Parathyroid adenoma (tissue), 2 donors: ENCODE measurements at regions not wholly inside any gene's neighbourhood (a gene's known extent, or its start where the extent isn't known, plus 50 kb on each side); places are given as distances from the start of the nearest gene placed in this dataset.

Source experiments
- H2AFZ ChIP-seq: fragments of 300-600 bp; sonication (generic); one replicate; pipeline ENCODE4 v1.7.0; 2017; ENCODE audit warnings: antibody characterized with exemption, mild to moderate bottlenecking
- H3K27ac ChIP-seq: fragments of 300-600 bp; sonication (generic); one replicate; pipeline ENCODE4 v1.7.0; 2017
- H3K27me3 ChIP-seq: fragments of 300-600 bp; sonication (generic); one replicate; pipeline ENCODE4 v1.7.0; 2017; ENCODE audit warnings: low read length; ENCODE audit not compliant: control insufficient read depth, insufficient read depth
- H3K36me3 ChIP-seq: fragments of 300-600 bp; sonication (generic); one replicate; pipeline ENCODE4 v1.7.0; 2017; ENCODE audit warnings: low read length; ENCODE audit not compliant: control insufficient read depth, insufficient read depth
- H3K4me1 ChIP-seq: fragments of 300-600 bp; sonication (generic); one replicate; pipeline ENCODE4 v1.7.0; 2017; ENCODE audit warnings: control low read depth
- H3K4me2 ChIP-seq: fragments of 300-600 bp; sonication (generic); one replicate; pipeline ENCODE4 v1.7.0; 2017; ENCODE audit warnings: low read length
- H3K4me3 ChIP-seq: fragments of 300-600 bp; sonication (generic); one replicate; pipeline ENCODE4 v1.7.0; 2017; ENCODE audit warnings: low read depth, low read length
- H3K79me2 ChIP-seq: fragments of 300-600 bp; sonication (generic); one replicate; pipeline ENCODE4 v1.7.0; 2017; ENCODE audit warnings: control low read depth
- H3K9ac ChIP-seq: fragments of 300-600 bp; sonication (generic); one replicate; pipeline ENCODE4 v1.7.0; 2017; ENCODE audit warnings: mild to moderate bottlenecking
- H3K9me3 ChIP-seq: fragments of 300-600 bp; sonication (generic); one replicate; pipeline ENCODE4 v1.7.0; 2017; ENCODE audit warnings: low read length; ENCODE audit not compliant: control insufficient read depth
- TF ChIP-seq, protein P1 (sequence below): fragments of 300-600 bp; sonication (generic); IDR thresholded peaks from one replicate; pipeline ENCODE4 v1.7.0; 2017; ENCODE audit warnings: antibody characterized with exemption, mild to moderate bottlenecking
- donor health status: primary hyperparathyroidism.

DNA sequence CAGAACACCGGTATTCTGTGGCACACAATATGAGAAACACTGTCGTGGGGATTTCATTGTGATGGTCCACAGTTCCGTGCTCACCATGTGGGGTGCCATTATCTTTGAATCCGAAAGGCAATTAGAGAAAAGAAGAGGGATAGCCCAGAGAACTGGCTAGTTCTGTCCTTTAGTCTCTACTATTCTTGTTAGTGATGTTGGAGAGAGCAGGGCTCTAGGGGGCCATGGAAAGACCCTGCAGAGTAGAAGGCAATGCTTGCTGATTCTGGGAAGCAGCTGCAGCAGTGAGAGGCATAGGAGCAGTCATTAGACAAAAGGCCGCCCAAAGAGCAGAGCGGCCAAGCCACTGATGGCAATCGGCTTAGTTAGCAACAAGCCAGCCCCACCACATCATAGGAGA is 146.3 kb downstream of the TSEN15 start:
- no peak overlapping the region for H3K9ac ChIP-seq
- TF ChIP-seq, protein P1, sequence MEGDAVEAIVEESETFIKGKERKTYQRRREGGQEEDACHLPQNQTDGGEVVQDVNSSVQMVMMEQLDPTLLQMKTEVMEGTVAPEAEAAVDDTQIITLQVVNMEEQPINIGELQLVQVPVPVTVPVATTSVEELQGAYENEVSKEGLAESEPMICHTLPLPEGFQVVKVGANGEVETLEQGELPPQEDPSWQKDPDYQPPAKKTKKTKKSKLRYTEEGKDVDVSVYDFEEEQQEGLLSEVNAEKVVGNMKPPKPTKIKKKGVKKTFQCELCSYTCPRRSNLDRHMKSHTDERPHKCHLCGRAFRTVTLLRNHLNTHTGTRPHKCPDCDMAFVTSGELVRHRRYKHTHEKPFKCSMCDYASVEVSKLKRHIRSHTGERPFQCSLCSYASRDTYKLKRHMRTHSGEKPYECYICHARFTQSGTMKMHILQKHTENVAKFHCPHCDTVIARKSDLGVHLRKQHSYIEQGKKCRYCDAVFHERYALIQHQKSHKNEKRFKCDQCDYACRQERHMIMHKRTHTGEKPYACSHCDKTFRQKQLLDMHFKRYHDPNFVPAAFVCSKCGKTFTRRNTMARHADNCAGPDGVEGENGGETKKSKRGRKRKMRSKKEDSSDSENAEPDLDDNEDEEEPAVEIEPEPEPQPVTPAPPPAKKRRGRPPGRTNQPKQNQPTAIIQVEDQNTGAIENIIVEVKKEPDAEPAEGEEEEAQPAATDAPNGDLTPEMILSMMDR, result no peak

DNA sequence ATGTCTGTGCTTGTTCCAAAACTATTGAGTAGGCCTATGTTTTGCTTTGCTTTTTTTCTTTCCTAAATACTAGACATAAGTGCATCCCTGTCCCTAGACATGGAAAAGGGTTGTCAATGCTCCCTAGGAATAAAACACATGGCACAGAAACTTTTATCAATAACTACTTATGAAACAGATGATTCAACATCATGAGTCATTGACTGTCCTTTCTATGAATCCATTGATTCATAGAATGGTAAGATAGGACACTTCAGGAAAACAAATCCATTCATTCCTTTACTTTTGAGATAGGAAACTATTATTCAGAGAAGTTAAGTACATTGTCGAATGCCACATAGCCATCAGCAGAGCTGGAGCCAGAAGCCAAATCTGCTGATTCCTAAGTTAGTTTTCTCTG is 147.5 kb downstream of the TSEN15 start:
- TF ChIP-seq, protein P1, result no peak
- Histone ChIP-seq H3K4me3 (no peak overlapping the region), H3K27ac (no peak overlapping the region), H3K79me2 (no peaks in the 10 kb centered on the region), H3K9ac (no peak overlapping the region), H3K27me3 (no peaks in the 10 kb centered on the region), H3K4me1 (no peaks in the 10 kb centered on the region), H3K4me2 (no peak overlapping the region), H3K36me3 (no peaks in the 10 kb centered on the region), H2AFZ (no peak overlapping the region), H3K9me3 (no peaks in the 10 kb centered on the region)

More for the DNA sequence above, 146.3 kb downstream of the TSEN15 start:
- no peaks in the 10 kb centered on the region for H3K4me1 ChIP-seq
- H3K27ac ChIP-seq, result no peak overlapping the region
- H3K4me2 ChIP-seq, result no peak overlapping the region
- no peak overlapping the region for H2AFZ ChIP-seq
- no peak overlapping the region for H3K4me3 ChIP-seq
- no peaks in the 10 kb centered on the region for H3K27me3 ChIP-seq
- no peaks in the 10 kb centered on the region for H3K79me2 ChIP-seq
- no peaks in the 10 kb centered on the region for H3K9me3 ChIP-seq
- H3K36me3 ChIP-seq, result no peaks in the 10 kb centered on the region

DNA sequence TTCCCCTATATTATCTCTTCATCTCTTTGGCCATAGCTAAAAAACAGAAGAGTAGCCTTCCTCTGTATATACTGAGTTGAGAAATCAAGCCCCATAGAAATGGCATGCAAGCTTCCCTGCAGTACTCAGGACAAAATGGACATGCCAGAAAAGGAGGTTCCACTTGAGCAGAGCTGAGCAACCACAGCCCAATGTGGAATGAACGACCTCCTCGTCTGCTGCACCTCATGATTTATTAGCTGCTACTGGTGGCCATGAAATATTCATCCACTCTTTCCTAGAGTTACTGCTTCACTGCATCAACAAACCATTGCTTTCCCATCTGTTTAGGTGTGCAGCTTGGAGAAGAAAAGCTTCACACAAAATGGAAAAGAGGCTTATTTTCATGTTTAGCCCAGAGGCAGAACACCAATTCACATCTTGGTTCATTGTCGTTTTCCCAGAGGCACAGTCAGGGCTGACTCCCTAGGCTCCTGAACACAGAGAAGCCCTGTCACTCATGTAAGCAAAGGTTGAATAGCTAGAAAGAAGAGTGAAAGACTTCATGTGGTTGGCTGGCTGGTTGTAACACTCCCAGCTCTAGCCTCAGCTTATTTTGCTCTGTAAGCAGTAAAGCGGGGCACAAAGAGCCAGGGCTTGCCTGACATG is 148.0 kb downstream of the TSEN15 start:
- Histone ChIP-seq H3K79me2 (no peaks in the 10 kb centered on the region), H3K9me3 (no peaks in the 10 kb centered on the region), H3K4me3 (no peak overlapping the region), H2AFZ (no peak overlapping the region), H3K4me2 (no peak overlapping the region), H3K27me3 (no peaks in the 10 kb centered on the region), H3K27ac (no peak overlapping the region), H3K4me1 (no peaks in the 10 kb centered on the region), H3K9ac (no peak overlapping the region), H3K36me3 (no peaks in the 10 kb centered on the region)
- TF ChIP-seq, protein P1, result no peak

DNA sequence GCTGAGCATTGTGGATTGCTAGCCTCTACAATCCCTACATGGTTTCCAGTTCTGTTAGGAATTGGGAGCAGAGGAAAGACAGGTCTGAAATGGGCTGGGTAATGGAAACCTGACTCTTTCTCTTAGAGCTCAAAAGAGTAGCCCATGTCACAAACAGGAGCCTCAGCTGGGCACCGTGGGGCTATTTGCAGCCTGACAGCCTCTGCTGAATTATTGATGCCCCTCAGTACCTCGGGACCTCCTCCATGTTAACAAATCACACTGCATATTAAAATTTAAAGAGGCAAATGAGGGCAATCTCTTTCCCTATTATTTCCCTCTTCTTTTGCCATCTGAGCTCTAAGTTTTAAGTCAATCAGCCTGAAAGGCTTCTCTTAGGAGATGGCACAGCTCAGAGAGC is 157.1 kb downstream of the TSEN15 start:
- Histone ChIP-seq H3K4me2 (no peak overlapping the region), H3K27me3 (no peaks in the 10 kb centered on the region), H3K9ac (no peak overlapping the region), H3K79me2 (no peaks in the 10 kb centered on the region), H3K4me1 (no peaks in the 10 kb centered on the region), H3K27ac (no peak overlapping the region), H3K9me3 (no peaks in the 10 kb centered on the region), H3K36me3 (no peaks in the 10 kb centered on the region), H3K4me3 (no peak overlapping the region), H2AFZ (no peak overlapping the region)
- TF ChIP-seq, protein P1, result no peak

DNA sequence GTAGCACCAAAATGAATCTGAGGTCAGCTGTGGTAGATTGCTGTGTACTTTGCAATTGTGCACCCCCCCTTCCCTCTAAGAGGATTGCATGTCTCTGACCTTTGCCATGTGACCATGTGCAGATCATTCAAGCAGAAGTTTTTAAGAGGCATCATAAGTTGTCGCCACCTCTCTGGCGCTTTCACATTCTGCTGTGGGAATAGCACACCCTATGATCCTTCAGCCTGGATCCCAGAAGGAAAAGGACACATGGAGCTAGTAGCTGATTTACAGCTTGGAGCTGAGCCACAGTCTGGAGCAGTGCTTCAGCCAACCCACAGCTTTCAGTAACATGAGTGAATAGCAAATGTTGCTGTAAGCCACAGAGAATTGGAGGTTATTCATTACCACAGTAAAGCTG is 158.5 kb downstream of the TSEN15 start:
- H3K36me3 ChIP-seq, result no peaks in the 10 kb centered on the region
- no peak overlapping the region for H3K9ac ChIP-seq
- H3K4me2 ChIP-seq, result no peak overlapping the region
- TF ChIP-seq, protein P1, result no peak
- no peaks in the 10 kb centered on the region for H3K79me2 ChIP-seq
- no peak overlapping the region for H2AFZ ChIP-seq
- no peak overlapping the region for H3K27ac ChIP-seq
- no peaks in the 10 kb centered on the region for H3K4me1 ChIP-seq
- no peak overlapping the region for H3K4me3 ChIP-seq
- no peaks in the 10 kb centered on the region for H3K27me3 ChIP-seq
- no peaks in the 10 kb centered on the region for H3K9me3 ChIP-seq
